Breast epithelium (tissue), 3 donors: ENCODE measurements at regions not wholly inside any gene's neighbourhood (a gene's known extent, or its start where the extent isn't known, plus 50 kb on each side); places are given as distances from the start of the nearest gene placed in this dataset.

Experiments used
- POLR2A ChIP-seq: fragments of 450-650 bp; IDR thresholded peaks from one replicate; pipeline ENCODE4 v1.6.1; 2016; ENCODE audit warnings: antibody characterized with exemption, mild to moderate bottlenecking, moderate library complexity
- POLR2AphosphoS5 ChIP-seq, 3 donors: sonication (generic); formaldehyde crosslinking; IDR thresholded peaks; one replicate each; pipeline ENCODE4 v1.6.1; 2017; ENCODE audit warnings: antibody characterized with exemption in 3 of 3
- TF ChIP-seq, protein P1 (sequence below), 3 donors: fragments of 450-650 bp; IDR thresholded peaks; one replicate each; pipeline ENCODE4 v1.5.1; 2016 to 2017; ENCODE audit warnings: antibody characterized with exemption in 3 of 3, mild to moderate bottlenecking in 3 of 3, moderate library complexity in 3 of 3

GRCh38 chr9:14445946-14446345 is 132.0 kb upstream of the NFIB start:
- TF ChIP-seq, protein P1, sequence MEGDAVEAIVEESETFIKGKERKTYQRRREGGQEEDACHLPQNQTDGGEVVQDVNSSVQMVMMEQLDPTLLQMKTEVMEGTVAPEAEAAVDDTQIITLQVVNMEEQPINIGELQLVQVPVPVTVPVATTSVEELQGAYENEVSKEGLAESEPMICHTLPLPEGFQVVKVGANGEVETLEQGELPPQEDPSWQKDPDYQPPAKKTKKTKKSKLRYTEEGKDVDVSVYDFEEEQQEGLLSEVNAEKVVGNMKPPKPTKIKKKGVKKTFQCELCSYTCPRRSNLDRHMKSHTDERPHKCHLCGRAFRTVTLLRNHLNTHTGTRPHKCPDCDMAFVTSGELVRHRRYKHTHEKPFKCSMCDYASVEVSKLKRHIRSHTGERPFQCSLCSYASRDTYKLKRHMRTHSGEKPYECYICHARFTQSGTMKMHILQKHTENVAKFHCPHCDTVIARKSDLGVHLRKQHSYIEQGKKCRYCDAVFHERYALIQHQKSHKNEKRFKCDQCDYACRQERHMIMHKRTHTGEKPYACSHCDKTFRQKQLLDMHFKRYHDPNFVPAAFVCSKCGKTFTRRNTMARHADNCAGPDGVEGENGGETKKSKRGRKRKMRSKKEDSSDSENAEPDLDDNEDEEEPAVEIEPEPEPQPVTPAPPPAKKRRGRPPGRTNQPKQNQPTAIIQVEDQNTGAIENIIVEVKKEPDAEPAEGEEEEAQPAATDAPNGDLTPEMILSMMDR (IDR thresholded peaks at IDR 0.05), result no peak
- TF ChIP-seq POLR2AphosphoS5 (IDR thresholded peaks at IDR 0.05) (no peak), POLR2A (no peak)
